ENCODE measurements at regions not wholly inside any gene's neighbourhood (a gene's known extent, or its start where the extent isn't known, plus 50 kb on each side); places are given as distances from the start of the nearest gene placed in this dataset.
"Not testable (repeated sequence)": the region's sequence is repeated elsewhere in the genome, so short reads cannot be mapped to it uniquely, and the experiment has no call there.

DNA sequence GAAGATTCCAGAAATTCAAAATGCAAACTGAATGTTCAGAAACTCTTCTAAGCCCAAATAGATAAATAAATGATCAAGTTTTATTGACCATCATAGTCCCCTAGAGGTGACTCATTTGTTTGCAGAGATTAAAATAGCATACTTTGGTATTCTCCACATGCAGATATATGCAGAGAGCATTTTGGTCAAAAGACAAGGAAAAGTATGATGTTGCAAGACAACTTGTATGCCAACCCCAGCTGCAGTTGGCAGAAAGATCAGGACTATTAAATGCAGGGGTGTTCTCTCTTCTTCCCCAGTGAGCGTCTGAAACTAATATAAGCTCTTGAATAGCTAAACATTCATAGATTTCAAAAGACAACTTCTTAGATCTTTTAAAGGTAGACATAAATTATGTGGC is 404.9 kb downstream of the LTN1 start:
- H3K36me3 Mint-ChIP-seq: peaks cover 3 to 22% of the 10 kb centered on the region in 2 donors
- no peak overlapping the region for H3K27ac ChIP-seq (ENCODE audit: low read depth, low read length)
- H3K27me3 Mint-ChIP-seq: no peaks in the 10 kb centered on the region
- ChIA-PET POLR2A (ENCODE audit: partially characterized antibody) (no interaction called here), CTCF (ENCODE audit: partially characterized antibody) (no interaction called here)
- peaks cover 0 to 10% (median 6%) of the 10 kb centered on the region in 8 donors for H3K9me3 Mint-ChIP-seq
- no peaks in the 10 kb centered on the region for H3K4me1 ChIP-seq (ENCODE audit: insufficient read depth, low read length)
- H3K9me3 ChIP-seq (ENCODE audit: control insufficient read depth in 1 of 2, low read length in 2 of 2): no peaks in the 10 kb centered on the region
- no peak overlapping the region for H3K27ac Mint-ChIP-seq
- H3K36me3 ChIP-seq (ENCODE audit: insufficient read depth, low read length): no peaks in the 10 kb centered on the region
- H3K4me3 ChIP-seq (ENCODE audit: low read length in 2 of 2): no peak overlapping the region
- intact Hi-C loops (cut with micrococcal nuclease): no loop called here
- no peak for DNase-seq
- H3K4me1 Mint-ChIP-seq: no peaks in the 10 kb centered on the region
- H3K4me3 Mint-ChIP-seq: no peak overlapping the region
- no peaks in the 10 kb centered on the region for H3K27me3 ChIP-seq (ENCODE audit: insufficient read depth, low read length)

GRCh38 chr21:28581976-28582375 is 410.7 kb downstream of the LTN1 start:
- Histone ChIP-seq H3K9me3 (ENCODE audit: control insufficient read depth in 1 of 2, low read length in 2 of 2) (no peaks in the 10 kb centered on the region), H3K36me3 (ENCODE audit: insufficient read depth, low read length) (no peaks in the 10 kb centered on the region), H3K4me1 (ENCODE audit: insufficient read depth, low read length) (no peaks in the 10 kb centered on the region), H3K27me3 (ENCODE audit: insufficient read depth, low read length) (no peaks in the 10 kb centered on the region), H3K27ac (ENCODE audit: low read depth, low read length) (no peak overlapping the region), H3K4me3 (ENCODE audit: low read length in 2 of 2) (no peak overlapping the region)
- CTCF ChIA-PET (ENCODE audit: partially characterized antibody): interaction anchor here (0.9 kb wide), 1 partner anchor 31 kb away, joined by 3 read pairs; no protein-coding TSS in a partner anchor
- no peaks in the 10 kb centered on the region for H3K4me1 Mint-ChIP-seq
- H3K27me3 Mint-ChIP-seq: no peaks in the 10 kb centered on the region
- intact Hi-C loops (cut with micrococcal nuclease): no loop called here
- no peak for DNase-seq
- H3K36me3 Mint-ChIP-seq: peaks cover 14 to 24% of the 10 kb centered on the region in 2 donors
- H3K27ac Mint-ChIP-seq: no peak overlapping the region
- H3K9me3 Mint-ChIP-seq: peaks cover 0 to 22% (median 7%) of the 10 kb centered on the region in 8 donors
- POLR2A ChIA-PET (ENCODE audit: partially characterized antibody): no interaction called here
- H3K4me3 Mint-ChIP-seq: no peak overlapping the region

GRCh38 chr21:28581311-28581731 is 411.4 kb downstream of the LTN1 start:
- H3K9me3 ChIP-seq (ENCODE audit: control insufficient read depth in 1 of 2, low read length in 2 of 2); POLR2A ChIA-PET (ENCODE audit: partially characterized antibody); H3K27ac Mint-ChIP-seq; DNase-seq; H3K4me3 ChIP-seq (ENCODE audit: low read length in 2 of 2); H3K27ac ChIP-seq (ENCODE audit: low read depth, low read length); H3K36me3 ChIP-seq (ENCODE audit: insufficient read depth, low read length); H3K27me3 Mint-ChIP-seq; intact Hi-C loops (cut with micrococcal nuclease); H3K4me3 Mint-ChIP-seq; H3K4me1 ChIP-seq (ENCODE audit: insufficient read depth, low read length); H3K4me1 Mint-ChIP-seq; H3K27me3 ChIP-seq (ENCODE audit: insufficient read depth, low read length): not testable (repeated sequence)
- Mint-ChIP-seq H3K36me3 (peaks cover 15 to 25% of the 10 kb centered on the region in 2 donors), H3K9me3 (peaks cover 0 to 24% (median 5%) of the 10 kb centered on the region in 8 donors)
- CTCF ChIA-PET (ENCODE audit: partially characterized antibody): interaction anchor here (0.9 kb wide), 1 partner anchor 31 kb away, joined by 3 read pairs; no protein-coding TSS in a partner anchor

GRCh38 chr21:28580585-28580984 is 412.1 kb downstream of the LTN1 start:
- H3K27ac Mint-ChIP-seq: no peak overlapping the region
- Histone ChIP-seq H3K27me3 (ENCODE audit: insufficient read depth, low read length) (no peaks in the 10 kb centered on the region), H3K27ac (ENCODE audit: low read depth, low read length) (no peak overlapping the region), H3K4me1 (ENCODE audit: insufficient read depth, low read length) (no peaks in the 10 kb centered on the region), H3K4me3 (ENCODE audit: low read length in 2 of 2) (no peak overlapping the region), H3K36me3 (ENCODE audit: insufficient read depth, low read length) (no peaks in the 10 kb centered on the region), H3K9me3 (ENCODE audit: control insufficient read depth in 1 of 2, low read length in 2 of 2) (no peaks in the 10 kb centered on the region)
- no peaks in the 10 kb centered on the region for H3K4me1 Mint-ChIP-seq
- H3K4me3 Mint-ChIP-seq: no peak overlapping the region
- H3K9me3 Mint-ChIP-seq: peaks cover 0 to 19% (median 3%) of the 10 kb centered on the region in 8 donors
- H3K27me3 Mint-ChIP-seq: no peaks in the 10 kb centered on the region
- ChIA-PET CTCF (ENCODE audit: partially characterized antibody) (no interaction called here), POLR2A (ENCODE audit: partially characterized antibody) (no interaction called here)
- intact Hi-C loops (cut with micrococcal nuclease): no loop called here
- no peak for DNase-seq
- H3K36me3 Mint-ChIP-seq: peaks cover 21 to 26% of the 10 kb centered on the region in 2 donors

DNA sequence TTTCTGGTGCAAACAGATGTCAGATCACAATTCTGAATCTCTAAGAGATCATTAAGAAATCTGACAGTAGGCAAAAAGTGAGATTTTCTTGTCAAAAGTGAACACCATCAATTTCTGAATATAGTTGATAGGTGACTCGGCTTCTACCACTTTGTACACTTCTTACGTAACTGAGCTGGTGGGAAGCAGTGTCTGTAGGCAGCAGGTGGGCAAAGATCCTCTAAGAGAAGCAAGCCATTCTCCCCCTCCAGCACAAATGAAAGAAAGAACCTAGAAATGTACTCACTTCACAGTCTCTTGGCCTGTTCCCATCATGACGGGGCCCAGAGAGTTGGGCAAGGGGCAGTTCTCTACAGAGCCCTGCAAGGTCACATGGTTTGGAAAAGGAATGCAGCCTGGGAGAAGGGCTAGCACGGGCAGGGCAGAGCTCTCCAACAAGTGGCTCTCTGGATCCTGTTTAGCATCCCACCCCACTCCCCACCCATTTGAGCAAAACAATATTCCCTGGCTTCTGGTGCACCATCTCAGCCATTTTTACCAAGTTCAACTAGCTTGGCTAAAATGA is 412.6 kb downstream of the LTN1 start:
- Mint-ChIP-seq H3K27ac (no peak overlapping the region), H3K36me3 (peaks cover 22 to 28% of the 10 kb centered on the region in 2 donors), H3K4me3 (no peak overlapping the region), H3K4me1 (no peaks in the 10 kb centered on the region), H3K27me3 (no peaks in the 10 kb centered on the region), H3K9me3 (peaks cover 0 to 14% (median under 1%) of the 10 kb centered on the region in 8 donors)
- Histone ChIP-seq H3K27ac (ENCODE audit: low read depth, low read length) (no peak overlapping the region), H3K27me3 (ENCODE audit: insufficient read depth, low read length) (no peaks in the 10 kb centered on the region), H3K4me1 (ENCODE audit: insufficient read depth, low read length) (no peaks in the 10 kb centered on the region), H3K9me3 (ENCODE audit: control insufficient read depth in 1 of 2, low read length in 2 of 2) (no peaks in the 10 kb centered on the region), H3K36me3 (ENCODE audit: insufficient read depth, low read length) (no peaks in the 10 kb centered on the region), H3K4me3 (ENCODE audit: low read length in 2 of 2) (no peak overlapping the region)
- POLR2A ChIA-PET (ENCODE audit: partially characterized antibody): no interaction called here
- no peak for DNase-seq
- intact Hi-C loops (cut with micrococcal nuclease): no loop called here
- CTCF ChIA-PET (ENCODE audit: partially characterized antibody): no interaction called here

DNA sequence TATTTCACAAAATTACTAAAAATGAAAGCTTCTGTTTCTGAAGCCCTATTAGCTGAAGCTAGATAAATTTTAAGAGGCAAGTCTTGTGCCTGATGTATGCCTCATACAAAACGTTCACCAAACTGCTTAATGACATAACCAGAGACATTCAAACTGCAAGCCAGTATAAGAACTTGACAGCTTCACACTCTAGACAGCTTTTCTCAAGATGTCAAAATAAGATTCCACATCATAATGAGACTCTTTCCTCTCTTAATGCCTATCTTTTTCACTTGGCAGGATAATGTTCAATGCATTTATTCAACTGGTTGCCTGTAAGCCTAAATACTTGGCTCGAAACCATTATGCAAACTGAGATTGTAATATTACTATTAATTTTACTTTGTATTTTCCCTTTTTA is 424.0 kb downstream of the LTN1 start:
- Histone ChIP-seq H3K4me3 (ENCODE audit: low read length in 2 of 2) (no peak overlapping the region), H3K36me3 (ENCODE audit: insufficient read depth, low read length) (no peaks in the 10 kb centered on the region), H3K9me3 (ENCODE audit: control insufficient read depth in 1 of 2, low read length in 2 of 2) (no peaks in the 10 kb centered on the region), H3K4me1 (ENCODE audit: insufficient read depth, low read length) (no peaks in the 10 kb centered on the region), H3K27ac (ENCODE audit: low read depth, low read length) (no peak overlapping the region), H3K27me3 (ENCODE audit: insufficient read depth, low read length) (no peaks in the 10 kb centered on the region)
- no peak for DNase-seq
- Mint-ChIP-seq H3K27me3 (no peaks in the 10 kb centered on the region), H3K4me1 (no peaks in the 10 kb centered on the region), H3K9me3 (peaks cover 0 to 11% (median 6%) of the 10 kb centered on the region in 8 donors), H3K27ac (no peak overlapping the region), H3K36me3 (peaks cover 0 to 1% of the 10 kb centered on the region in 2 donors), H3K4me3 (no peak overlapping the region)
- intact Hi-C loops (cut with micrococcal nuclease): no loop called here
- CTCF ChIA-PET (ENCODE audit: partially characterized antibody): no interaction called here
- POLR2A ChIA-PET (ENCODE audit: partially characterized antibody): no interaction called here

GRCh38 chr21:28563933-28564332 is 428.7 kb downstream of the LTN1 start:
- intact Hi-C loops (cut with micrococcal nuclease); CTCF ChIA-PET (ENCODE audit: partially characterized antibody); H3K36me3 ChIP-seq (ENCODE audit: insufficient read depth, low read length); DNase-seq; H3K4me3 ChIP-seq (ENCODE audit: low read length in 2 of 2); H3K4me3 Mint-ChIP-seq; H3K4me1 ChIP-seq (ENCODE audit: insufficient read depth, low read length); H3K27me3 Mint-ChIP-seq; H3K27ac Mint-ChIP-seq; H3K27ac ChIP-seq (ENCODE audit: low read depth, low read length); POLR2A ChIA-PET (ENCODE audit: partially characterized antibody); H3K9me3 ChIP-seq (ENCODE audit: control insufficient read depth in 1 of 2, low read length in 2 of 2); H3K36me3 Mint-ChIP-seq; H3K27me3 ChIP-seq (ENCODE audit: insufficient read depth, low read length): not testable (repeated sequence)
- H3K4me1 Mint-ChIP-seq: peaks cover 16 to 28% (median 18%) of the 10 kb centered on the region in 4 donors
- H3K9me3 Mint-ChIP-seq: peaks cover 0 to 24% (median 13%) of the 10 kb centered on the region in 8 donors

Measured in CD4-positive, alpha-beta memory T cell (primary cell).